HG03064 (cell line): ENCODE measurements at regions not wholly inside any gene's neighbourhood (a gene's known extent, or its start where the extent isn't known, plus 50 kb on each side); places are given as distances from the start of the nearest gene placed in this dataset.

Experiments
- ATAC-seq: cut with Tn5 transposase; IDR thresholded peaks from one replicate; pipeline ENCODE4 v1.9.1; 2021; ENCODE audit warnings: low read depth; ENCODE audit not compliant: unreplicated experiment

GRCh38 chr12:115659422-115659821, 618.1 kb downstream of the MED13L start:
- ATAC-seq, result no peak

- no peak for ATAC-seq
Measured at GRCh38 chr12:115657081-115658013, 620.1 kb downstream of the MED13L start.

GRCh38 chr12:115650026-115650425, 627.5 kb downstream of the MED13L start:
- ATAC-seq, result no peak

GRCh38 chr12:115648463-115648862, 629.0 kb downstream of the MED13L start:
- ATAC-seq, result no peak

GRCh38 chr12:115646210-115646609, 631.3 kb downstream of the MED13L start:
- no peak for ATAC-seq

GRCh38 chr12:115640929-115641328, 636.6 kb downstream of the MED13L start:
- ATAC-seq, result no peak

GRCh38 chr12:115639648-115640012, 637.9 kb downstream of the MED13L start:
- ATAC-seq, result no peak

- ATAC-seq, result no peak
Measured at GRCh38 chr12:115638733-115639647, 638.5 kb downstream of the MED13L start.

GRCh38 chr12:115636546-115636945, 640.9 kb downstream of the MED13L start:
- no peak for ATAC-seq

GRCh38 chr12:115632308-115632707, 645.2 kb downstream of the MED13L start:
- ATAC-seq, result no peak

- no peak for ATAC-seq
Measured at GRCh38 chr12:115630136-115630535, 647.4 kb downstream of the MED13L start.

- ATAC-seq, result no peak
Measured at GRCh38 chr12:115626210-115626609, 651.3 kb downstream of the MED13L start.

- no peak for ATAC-seq
Measured at GRCh38 chr12:115623764-115624334, 653.6 kb downstream of the MED13L start.

GRCh38 chr12:115623275-115623674, 654.2 kb downstream of the MED13L start:
- no peak for ATAC-seq

- no peak for ATAC-seq
Measured at GRCh38 chr12:115620816-115621215, 656.7 kb downstream of the MED13L start.

GRCh38 chr12:115619889-115620288, 657.6 kb downstream of the MED13L start:
- ATAC-seq, result no peak

GRCh38 chr12:115619061-115619460, 658.4 kb downstream of the MED13L start:
- ATAC-seq, result no peak

GRCh38 chr12:115618105-115618504, 659.4 kb downstream of the MED13L start:
- no peak for ATAC-seq

- ATAC-seq, result no peak
Measured at GRCh38 chr12:115617391-115617790, 660.1 kb downstream of the MED13L start.

GRCh38 chr12:115611477-115611876, 666.0 kb downstream of the MED13L start:
- ATAC-seq, result no peak

- ATAC-seq, result no peak
Measured at GRCh38 chr12:115609347-115609746, 668.1 kb downstream of the MED13L start.
